ENCODE measurements at regions not wholly inside any gene's neighbourhood (a gene's known extent, or its start where the extent isn't known, plus 50 kb on each side); places are given as distances from the start of the nearest gene placed in this dataset.

GRCh38 chr5:36770125-36770524 is 106.4 kb upstream of the NIPBL start:
- TF ChIP-seq CTCF (IDR thresholded peaks at IDR 0.05) (no peak), EP300 (IDR thresholded peaks at IDR 0.05) (no peak), POLR2A (IDR thresholded peaks at IDR 0.05) (no peak), POLR2AphosphoS5 (IDR thresholded peaks at IDR 0.05) (no peak)
